ENCODE measurements at regions not wholly inside any gene's neighbourhood (a gene's known extent, or its start where the extent isn't known, plus 50 kb on each side); places are given as distances from the start of the nearest gene placed in this dataset.

DNA sequence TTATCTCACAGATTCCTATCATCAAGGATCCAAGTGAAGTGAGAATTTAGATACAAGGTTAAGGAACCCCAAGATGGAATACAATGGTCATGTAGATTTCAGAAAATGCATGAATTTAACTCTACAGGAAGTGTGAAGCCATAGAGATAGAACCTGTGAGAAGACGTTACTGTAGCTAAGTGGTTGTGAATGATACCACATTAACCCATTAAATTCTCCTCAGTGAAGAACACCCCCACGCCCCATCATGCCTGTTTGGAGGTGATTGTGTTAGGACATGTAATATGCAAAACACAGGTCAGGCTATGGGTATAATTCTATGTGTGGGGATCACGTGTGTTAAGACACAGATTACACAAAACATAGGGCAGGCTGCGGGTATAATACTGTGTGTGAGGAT is 1166.7 kb downstream of the EFNB2 start:
- Histone ChIP-seq H4K20me1 (ENCODE audit: insufficient read depth, low read length) (no peaks in the 10 kb centered on the region), H3K4me3 (ENCODE audit: low read depth in 1 of 2, low read length in 2 of 2) (no peak overlapping the region), H2AFZ (ENCODE audit: low read depth, low read length) (no peak overlapping the region), H3K4me1 (ENCODE audit: insufficient read depth, low read length) (peaks cover 26% of the 10 kb centered on the region), H3K27me3 (ENCODE audit: insufficient read depth, low read length, poor library complexity) (no peaks in the 10 kb centered on the region), H3K27ac (ENCODE audit: low read length) (no peak overlapping the region), H3K9ac (ENCODE audit: low read depth, low read length) (no peak overlapping the region), H3K36me3 (ENCODE audit: insufficient read depth, low read length) (no peaks in the 10 kb centered on the region), H3K4me2 (ENCODE audit: insufficient read depth, low read length) (no peak overlapping the region), H3K9me3 (ENCODE audit: insufficient read depth, low read length, severe bottlenecking) (no peaks in the 10 kb centered on the region), H3K79me2 (ENCODE audit: insufficient read depth, low read length) (no peaks in the 10 kb centered on the region)
- DNase-seq (no peak), ATAC-seq (ENCODE audit: insufficient read depth, low read depth) (no peak)
- TF ChIP-seq EZH2 (IDR thresholded peaks at IDR 0.05; ENCODE audit: borderline replicate concordance, low read depth, low read length, severe bottlenecking) = no peak
- TF ChIP-seq, protein P1, sequence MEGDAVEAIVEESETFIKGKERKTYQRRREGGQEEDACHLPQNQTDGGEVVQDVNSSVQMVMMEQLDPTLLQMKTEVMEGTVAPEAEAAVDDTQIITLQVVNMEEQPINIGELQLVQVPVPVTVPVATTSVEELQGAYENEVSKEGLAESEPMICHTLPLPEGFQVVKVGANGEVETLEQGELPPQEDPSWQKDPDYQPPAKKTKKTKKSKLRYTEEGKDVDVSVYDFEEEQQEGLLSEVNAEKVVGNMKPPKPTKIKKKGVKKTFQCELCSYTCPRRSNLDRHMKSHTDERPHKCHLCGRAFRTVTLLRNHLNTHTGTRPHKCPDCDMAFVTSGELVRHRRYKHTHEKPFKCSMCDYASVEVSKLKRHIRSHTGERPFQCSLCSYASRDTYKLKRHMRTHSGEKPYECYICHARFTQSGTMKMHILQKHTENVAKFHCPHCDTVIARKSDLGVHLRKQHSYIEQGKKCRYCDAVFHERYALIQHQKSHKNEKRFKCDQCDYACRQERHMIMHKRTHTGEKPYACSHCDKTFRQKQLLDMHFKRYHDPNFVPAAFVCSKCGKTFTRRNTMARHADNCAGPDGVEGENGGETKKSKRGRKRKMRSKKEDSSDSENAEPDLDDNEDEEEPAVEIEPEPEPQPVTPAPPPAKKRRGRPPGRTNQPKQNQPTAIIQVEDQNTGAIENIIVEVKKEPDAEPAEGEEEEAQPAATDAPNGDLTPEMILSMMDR (IDR thresholded peaks at IDR 0.05; ENCODE audit: borderline replicate concordance, extremely low read depth, low read length, poor library complexity, severe bottlenecking) = no peak

DNA sequence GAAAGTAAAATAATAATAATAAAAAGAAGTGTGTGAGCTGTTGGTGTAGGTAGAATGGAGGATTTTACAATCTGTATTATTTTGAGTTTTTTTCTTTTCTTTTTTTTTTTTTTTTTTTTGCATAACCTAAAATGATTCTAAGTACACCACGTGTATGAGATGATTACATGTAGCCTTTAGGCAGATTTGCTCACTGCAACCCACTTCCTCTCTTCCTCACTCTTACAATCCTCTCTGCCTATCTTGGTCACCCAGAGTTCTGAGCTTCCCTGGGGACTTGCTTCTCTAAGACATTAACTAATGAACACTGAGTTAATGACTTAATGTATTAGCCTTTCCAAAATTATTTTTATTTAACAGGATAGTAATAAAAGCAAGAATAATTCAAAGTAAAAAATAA is 1169.6 kb downstream of the EFNB2 start:
- Histone ChIP-seq H3K4me1 (ENCODE audit: insufficient read depth, low read length) (peaks cover 44% of the 10 kb centered on the region), H3K9ac (ENCODE audit: low read depth, low read length) (no peak overlapping the region; the same call in 1 of the 2 replicates), H3K27ac (ENCODE audit: low read length) (peak overlapping the region; percentile 81), H4K20me1 (ENCODE audit: insufficient read depth, low read length) (no peaks in the 10 kb centered on the region), H3K27me3 (ENCODE audit: insufficient read depth, low read length, poor library complexity) (no peaks in the 10 kb centered on the region), H3K9me3 (ENCODE audit: insufficient read depth, low read length, severe bottlenecking) (no peaks in the 10 kb centered on the region), H3K4me3 (ENCODE audit: low read depth in 1 of 2, low read length in 2 of 2) (no peak overlapping the region), H3K79me2 (ENCODE audit: insufficient read depth, low read length) (no peaks in the 10 kb centered on the region), H2AFZ (ENCODE audit: low read depth, low read length) (no peak overlapping the region), H3K4me2 (ENCODE audit: insufficient read depth, low read length) (peak overlapping the region; percentile 25; the same call in 1 of the 2 replicates), H3K36me3 (ENCODE audit: insufficient read depth, low read length) (no peaks in the 10 kb centered on the region)
- ATAC-seq (ENCODE audit: insufficient read depth, low read depth) = peak; percentile 76
- TF ChIP-seq, protein P1 (IDR thresholded peaks at IDR 0.05; ENCODE audit: borderline replicate concordance, extremely low read depth, low read length, poor library complexity, severe bottlenecking) = no peak
- TF ChIP-seq EZH2 (IDR thresholded peaks at IDR 0.05; ENCODE audit: borderline replicate concordance, low read depth, low read length, severe bottlenecking) = no peak
- DNase-seq = peak; percentile 68

DNA sequence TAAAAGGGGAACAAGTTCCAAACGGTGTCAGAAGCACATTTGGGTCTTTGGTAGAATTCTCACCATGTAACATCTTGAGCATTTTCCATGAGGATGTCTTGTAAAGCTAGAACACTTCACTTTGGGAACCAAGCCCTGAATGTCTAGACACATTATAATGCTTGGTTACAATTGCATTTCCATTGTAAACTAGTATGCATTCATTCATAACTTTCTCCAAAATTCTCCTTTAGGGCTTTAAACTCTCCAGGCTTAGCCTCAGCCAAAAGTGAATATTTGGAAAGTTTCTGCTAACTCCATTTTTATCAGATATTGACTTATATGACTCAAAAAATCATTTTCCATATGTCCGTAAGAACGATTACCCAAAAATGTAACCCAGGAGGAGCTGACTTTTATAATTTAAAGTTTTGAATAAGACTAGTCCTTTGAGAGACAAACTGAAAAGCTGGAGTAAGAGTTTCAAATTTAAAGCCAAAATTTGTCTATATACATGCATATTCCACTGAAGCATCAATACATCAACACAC is 1170.4 kb downstream of the EFNB2 start:
- H4K20me1 ChIP-seq (ENCODE audit: insufficient read depth, low read length) = no peaks in the 10 kb centered on the region
- no peak overlapping the region for H3K9ac ChIP-seq (ENCODE audit: low read depth, low read length)
- H3K27ac ChIP-seq (ENCODE audit: low read length) = peak overlapping the region; percentile 81
- H3K9me3 ChIP-seq (ENCODE audit: insufficient read depth, low read length, severe bottlenecking) = no peaks in the 10 kb centered on the region
- no peak for ATAC-seq (ENCODE audit: insufficient read depth, low read depth)
- peak overlapping the region; percentile 25; the same call in 1 of the 2 replicates for H3K4me2 ChIP-seq (ENCODE audit: insufficient read depth, low read length)
- 0 out of 2 replicates have a peak overlapping the region, but pooled peaks have one; percentile 56 for H2AFZ ChIP-seq (ENCODE audit: low read depth, low read length)
- DNase-seq = no peak
- no peaks in the 10 kb centered on the region for H3K27me3 ChIP-seq (ENCODE audit: insufficient read depth, low read length, poor library complexity)
- H3K4me1 ChIP-seq (ENCODE audit: insufficient read depth, low read length) = peaks cover 44% of the 10 kb centered on the region
- TF ChIP-seq, protein P1 (IDR thresholded peaks at IDR 0.05; ENCODE audit: borderline replicate concordance, extremely low read depth, low read length, poor library complexity, severe bottlenecking) = no peak
- TF ChIP-seq EZH2 (IDR thresholded peaks at IDR 0.05; ENCODE audit: borderline replicate concordance, low read depth, low read length, severe bottlenecking) = no peak
- no peaks in the 10 kb centered on the region for H3K79me2 ChIP-seq (ENCODE audit: insufficient read depth, low read length)
- no peaks in the 10 kb centered on the region for H3K36me3 ChIP-seq (ENCODE audit: insufficient read depth, low read length)
- H3K4me3 ChIP-seq (ENCODE audit: low read depth in 1 of 2, low read length in 2 of 2) = no peak overlapping the region
